ENCODE measurements at regions not wholly inside any gene's neighbourhood (a gene's known extent, or its start where the extent isn't known, plus 50 kb on each side); places are given as distances from the start of the nearest gene placed in this dataset.

DNA sequence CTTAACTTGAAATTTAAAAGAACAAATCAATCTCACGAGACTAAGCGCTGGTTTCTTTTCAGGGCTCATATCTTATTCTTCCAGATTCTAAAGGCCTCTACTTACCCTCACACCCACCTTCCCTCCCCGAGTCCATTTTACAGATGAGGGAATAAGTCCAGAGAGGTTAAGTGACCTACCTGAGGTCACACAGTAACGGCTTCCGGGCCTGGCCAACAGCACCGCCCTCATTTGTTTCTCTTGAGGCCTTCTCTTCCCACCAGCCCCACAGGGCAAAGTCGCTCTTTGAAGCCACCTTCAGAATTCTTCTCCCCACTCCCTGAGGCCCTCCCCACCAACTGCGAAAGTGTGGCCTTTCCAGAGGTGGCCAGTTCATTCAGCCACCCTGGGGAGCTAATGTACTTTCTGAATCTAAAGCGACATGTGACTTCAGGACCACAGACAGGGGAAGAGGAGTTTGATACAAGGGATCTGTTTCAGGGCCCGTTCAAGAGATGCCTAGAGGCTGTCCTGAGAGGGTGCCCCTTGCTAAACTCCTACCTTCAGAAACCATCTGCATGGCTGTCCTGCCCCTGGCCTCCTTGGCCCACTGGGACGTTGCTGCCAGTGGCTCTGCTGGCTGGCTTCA lies 275.3 kb downstream of the HAUS1 start:
- no peak for DNase-seq (ENCODE audit: low read depth)

DNA sequence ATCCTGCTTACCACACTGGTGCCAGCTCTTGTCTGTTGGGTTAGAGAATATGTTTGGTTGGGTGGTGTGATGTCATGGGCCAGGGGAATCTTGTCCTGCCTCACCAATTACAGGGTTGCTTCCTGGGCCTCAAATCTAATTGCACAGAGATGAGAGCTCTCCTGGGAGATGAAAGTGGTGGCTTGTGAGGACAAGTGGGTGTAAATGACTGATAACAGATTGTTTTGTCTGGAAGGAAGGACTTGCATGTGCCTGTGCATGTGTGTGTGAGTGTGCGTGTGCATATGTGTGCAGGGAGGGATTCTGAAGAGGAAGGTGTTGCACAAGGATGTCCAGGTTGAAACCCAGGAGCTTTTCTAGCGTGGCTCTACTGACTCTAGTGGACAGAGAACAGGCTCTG lies 271.9 kb downstream of the LOXHD1 start:
- DNase-seq (ENCODE audit: low read depth) = no peak

DNA sequence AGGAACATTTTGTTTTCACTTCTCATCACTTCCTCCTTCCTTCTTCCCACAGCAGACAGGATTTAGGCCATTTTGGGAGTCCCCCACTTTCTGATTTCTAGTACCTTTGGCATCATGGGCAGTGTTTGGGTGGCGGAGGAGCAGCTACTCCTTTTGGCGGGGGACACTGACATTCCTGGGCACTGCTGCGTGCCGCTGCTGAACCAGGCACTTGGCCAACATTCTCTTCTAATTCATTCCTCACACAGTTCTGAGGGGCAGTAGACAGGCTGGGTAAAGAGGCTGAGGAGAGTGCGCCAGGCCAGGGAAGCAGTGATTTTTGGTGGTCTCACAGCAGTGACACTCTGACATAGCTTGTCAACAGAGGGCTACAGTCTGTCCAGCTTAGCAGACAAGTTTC lies 270.2 kb downstream of the LOXHD1 start:
- DNase-seq (ENCODE audit: low read depth) = no peak

DNA sequence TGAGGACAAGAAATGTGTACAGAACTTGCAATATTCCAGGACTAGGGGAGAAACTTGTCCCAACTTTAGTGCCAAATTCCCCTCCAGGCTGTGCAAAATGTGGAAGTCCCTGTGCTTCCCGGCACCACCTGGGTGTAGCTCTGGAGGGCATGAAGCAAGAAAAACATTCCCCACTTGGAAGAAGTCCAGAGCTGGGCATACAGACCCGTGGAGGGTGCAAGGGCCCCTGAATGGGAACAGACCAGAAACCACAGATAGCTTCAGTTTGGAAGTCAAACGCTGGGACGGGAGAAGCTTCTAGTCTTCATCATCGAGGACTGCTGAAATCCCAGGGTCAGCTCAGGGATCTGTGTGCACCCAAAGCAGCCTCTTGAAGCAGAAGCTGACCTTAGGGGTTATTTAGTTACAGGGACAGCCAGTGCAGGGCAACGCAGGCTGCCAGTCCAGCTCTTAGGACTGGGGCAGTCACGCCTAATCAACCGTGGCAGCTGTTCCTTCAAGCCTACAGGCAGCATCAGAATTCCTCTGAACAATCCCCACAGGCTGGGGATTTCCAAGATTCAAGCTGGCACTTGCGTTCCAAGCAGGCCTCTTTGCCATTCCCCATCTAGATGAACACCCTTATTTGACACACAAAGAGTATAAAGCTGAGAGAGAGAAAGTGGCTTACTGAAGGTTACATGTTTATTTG lies 269.4 kb downstream of the LOXHD1 start:
- no peak for DNase-seq (ENCODE audit: low read depth)

DNA sequence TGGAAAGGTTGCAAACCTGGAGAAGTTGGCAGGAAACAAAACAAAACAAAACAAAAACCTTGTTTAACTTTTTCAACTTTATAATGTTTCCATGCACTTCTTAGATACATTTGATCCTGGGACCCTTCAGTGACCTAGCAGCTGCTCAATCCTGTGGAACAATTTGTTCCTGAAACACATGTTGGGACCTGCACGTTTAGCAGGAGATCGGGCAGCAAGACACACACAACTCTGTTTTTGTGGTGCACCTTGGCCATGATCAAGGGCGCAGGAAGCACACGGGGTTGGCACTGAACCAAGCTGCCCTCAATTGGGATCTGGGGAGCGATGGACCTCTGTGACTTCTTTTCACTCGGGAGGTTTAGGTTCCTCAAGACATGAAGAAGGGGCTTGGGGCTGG lies 268.7 kb downstream of the LOXHD1 start:
- no peak for DNase-seq (ENCODE audit: low read depth)

DNA sequence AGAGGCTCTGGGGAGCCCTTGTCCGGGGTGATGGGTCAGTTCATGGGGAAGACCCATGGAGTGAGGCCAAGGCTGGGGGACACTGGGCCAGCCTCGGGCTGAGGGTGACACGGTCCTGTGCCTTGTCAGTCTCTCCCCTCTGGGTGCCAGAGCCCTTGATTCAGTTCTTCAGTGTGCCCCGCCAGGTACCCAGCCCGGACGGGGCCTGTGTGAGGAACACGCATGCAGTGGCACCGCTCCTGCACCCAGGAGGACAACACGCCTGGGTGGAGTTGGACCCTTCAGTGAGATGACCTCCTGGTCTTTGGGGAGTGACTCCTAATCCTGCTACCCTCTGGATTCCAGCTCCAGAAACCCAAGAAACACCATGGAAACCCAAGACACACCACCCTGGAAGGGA lies 264.4 kb downstream of the LOXHD1 start:
- DNase-seq (ENCODE audit: low read depth) = no peak

DNA sequence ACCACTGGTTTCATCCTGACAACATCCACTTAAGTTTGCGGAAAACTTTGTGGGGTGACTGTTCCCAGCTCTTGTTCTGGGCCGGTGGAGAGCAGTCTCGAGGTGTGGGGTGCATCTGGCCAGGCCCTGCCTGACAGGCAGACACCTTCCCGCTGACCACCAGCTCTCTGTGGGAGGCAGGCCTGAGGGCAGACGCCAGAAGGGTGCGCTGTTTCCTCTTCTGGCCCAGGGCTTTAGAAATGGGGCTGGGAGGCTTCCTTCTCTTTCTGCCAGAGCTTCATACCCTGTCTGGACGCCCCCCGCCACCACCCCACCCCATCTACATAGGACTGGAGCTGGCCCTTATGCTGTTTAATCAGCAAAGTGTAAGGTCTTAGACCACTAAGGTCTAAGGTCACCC lies 263.8 kb downstream of the LOXHD1 start:
- no peak for DNase-seq (ENCODE audit: low read depth)

DNA sequence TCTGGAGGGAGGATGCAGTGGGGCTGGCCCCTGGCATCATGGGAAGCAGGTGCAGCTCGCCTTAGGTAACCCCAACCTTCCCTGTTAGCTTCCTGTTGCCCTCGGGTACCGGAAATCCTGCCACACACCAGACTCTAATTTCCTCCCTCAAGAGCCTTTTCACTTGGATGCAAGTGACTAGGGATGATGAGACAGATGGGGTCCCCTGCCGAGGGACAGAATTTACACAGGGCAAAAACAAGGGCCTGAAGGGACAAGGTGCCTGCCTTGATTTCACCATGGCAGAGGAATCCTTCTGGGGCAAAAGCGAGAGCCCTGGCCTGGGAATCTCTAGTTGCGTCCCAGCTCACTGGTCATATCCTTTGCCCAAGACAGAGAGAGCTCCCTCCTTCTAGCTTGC lies 263.1 kb downstream of the LOXHD1 start:
- no peak for DNase-seq (ENCODE audit: low read depth)

DNA sequence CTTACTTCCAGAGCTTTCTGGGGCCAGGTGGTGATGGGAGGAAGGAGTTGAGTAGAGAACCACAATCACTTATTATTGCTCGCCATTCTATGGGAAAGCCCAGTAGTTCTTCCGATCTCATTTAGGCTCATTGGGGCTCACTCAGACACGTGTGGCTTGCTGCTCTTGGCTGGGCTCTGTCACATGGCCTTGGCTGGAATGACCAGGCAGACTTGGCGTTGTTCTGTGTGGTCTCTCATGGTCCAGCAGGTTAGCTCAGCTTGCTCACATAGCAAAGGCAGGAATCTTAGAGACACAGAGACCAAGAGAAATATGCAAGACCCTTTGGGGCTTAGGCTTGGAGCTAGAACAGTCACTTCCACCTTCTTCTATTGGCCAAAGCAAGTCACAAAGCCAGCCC lies 261.2 kb downstream of the LOXHD1 start:
- no peak for DNase-seq (ENCODE audit: low read depth)

DNA sequence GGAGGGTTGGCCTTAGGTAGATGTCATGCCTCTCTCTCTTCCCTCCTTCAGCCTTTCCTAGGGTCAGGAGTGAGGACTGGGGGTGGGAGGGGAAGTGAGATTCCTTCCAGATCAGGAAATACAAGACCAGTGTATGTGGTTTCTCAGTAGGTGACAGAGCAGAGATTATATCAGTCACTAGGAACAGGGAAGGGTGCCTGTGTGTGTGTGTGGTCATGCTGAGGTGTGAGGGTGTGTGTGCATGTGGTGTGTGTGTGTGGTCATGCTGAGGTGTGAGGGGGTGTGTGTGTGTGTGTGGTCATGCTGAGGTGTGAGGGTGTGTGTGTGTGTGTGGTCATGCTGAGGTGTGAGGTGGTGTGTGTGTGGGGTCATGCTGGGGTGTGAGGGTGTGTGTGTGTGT lies 259.8 kb downstream of the LOXHD1 start:
- no peak for DNase-seq (ENCODE audit: low read depth)

DNA sequence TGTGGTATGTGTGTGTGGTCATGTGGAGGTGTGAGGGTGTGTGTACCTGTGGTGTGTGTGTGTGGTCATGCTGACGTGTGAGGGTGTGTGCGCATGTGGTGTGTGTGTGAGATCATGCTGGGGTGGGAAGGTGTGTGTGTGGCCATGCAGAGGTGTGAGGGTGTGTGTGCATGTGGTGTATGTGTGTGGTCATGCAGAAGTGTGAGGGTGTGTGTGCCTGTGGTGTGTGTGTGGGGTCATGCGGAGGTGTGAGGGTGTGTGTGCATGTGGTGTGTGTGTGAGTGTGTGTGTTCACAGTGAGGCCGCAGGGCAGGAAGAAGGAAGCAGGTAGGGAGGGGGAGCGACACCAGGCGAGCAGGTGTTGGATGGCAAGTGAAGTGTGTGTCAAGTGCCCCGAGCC lies 259.0 kb downstream of the LOXHD1 start:
- no peak for DNase-seq (ENCODE audit: low read depth)

DNA sequence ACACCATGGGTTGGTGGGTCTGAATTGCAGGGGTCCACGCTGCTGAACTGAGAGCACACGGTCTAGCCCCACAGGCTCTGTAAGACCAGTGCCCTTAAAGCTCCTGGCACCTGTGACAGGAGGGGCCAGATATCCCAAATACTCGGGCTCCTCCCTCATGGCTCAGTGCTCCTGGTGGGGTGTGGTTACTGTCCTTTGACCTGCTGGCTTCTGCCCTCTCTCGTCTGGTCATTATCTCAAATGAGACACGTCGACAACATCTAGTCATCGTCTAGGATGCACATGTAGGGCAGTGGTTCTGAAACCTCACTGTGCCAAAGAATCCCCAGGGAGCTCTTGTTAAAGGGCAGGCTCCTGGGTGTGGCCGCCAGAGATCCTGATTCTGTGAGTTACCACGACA lies 258.4 kb downstream of the LOXHD1 start:
- DNase-seq (ENCODE audit: low read depth) = no peak

DNA sequence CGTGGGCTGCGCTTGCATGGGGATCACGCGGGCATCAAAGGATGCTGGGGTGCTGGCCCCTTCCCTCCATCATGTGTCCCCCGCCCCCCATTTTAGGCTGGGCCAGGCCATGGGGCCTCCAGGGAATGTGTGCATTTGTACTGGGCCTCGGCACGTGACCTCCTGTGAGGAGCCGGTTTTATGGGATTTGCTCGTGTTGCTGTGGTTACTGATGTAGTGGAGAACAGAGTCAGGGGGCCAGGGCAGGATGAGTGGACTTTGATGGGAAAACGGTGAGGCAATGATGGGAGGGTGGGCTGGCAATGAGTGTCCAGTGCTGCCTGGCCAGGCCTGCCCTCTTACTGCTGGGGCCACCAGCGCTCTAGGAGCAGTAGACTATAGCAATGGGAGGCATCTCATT lies 257.7 kb downstream of the LOXHD1 start:
- no peak for DNase-seq (ENCODE audit: low read depth)

DNA sequence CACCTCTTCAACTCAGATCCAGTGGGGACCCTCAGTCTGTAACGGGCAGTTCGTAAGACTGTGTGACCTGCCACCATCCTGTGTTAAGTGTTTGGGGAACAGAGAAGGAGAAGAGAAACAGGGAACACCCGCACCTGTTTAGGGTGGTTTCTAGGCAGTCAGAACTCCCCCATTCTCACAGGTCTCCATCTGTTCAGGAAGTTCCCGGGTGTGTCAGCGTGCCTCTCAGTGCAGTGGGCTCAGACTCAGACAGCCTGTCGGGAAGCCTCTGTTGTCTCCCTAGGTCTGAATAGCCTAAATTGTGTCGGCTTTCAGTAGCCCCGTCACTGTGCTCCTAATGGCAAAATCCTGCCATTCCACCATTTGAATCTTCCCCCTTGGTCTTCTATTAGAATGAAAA lies 256.6 kb downstream of the LOXHD1 start:
- DNase-seq (ENCODE audit: low read depth) = no peak

DNA sequence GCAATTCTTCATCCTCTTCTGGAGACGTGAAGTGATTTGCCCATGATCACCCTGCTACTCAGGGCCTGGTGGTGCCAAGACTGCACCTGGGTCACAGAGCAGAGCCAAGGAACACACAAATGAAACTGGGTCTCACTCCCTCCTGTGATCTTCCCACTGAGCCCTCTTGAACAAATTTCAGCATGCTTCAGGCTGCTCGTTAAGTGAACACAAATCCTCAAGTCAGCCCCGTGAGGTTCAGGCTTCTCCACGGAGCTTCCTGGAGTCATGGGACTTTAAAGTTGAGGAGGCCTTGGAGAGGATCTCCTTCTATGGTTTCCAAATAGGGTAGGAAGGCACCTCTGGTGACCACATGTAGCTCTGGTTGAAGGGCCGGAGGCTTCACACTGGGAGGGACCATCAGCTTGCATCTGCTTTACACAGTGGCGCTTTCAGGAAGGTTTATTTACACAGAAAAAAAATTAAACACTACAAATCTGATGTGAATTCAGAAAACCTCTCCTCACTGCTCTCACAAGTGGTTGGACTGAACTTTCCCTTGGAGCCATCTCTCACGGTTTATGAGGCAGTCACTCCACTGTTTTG lies 255.4 kb downstream of the LOXHD1 start:
- no peak for DNase-seq (ENCODE audit: low read depth)

DNA sequence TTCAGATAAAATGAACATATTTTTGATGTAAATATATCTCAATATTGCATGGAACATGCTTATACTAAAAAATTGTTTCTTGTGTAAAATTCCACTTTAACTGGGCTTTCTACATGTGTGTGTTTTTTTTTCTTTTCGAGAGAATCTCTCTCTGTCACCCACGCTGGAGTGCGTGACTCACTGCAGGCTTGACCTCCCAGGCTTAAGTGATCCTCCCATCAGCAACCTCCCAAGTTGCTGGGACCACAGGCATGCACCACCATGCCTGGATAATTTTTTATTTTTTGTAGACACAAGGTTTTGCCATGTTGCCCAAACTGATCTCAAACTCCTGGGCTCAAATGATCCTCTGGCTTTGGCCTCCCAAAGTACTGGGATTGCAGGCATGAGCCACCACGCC lies 254.6 kb downstream of the LOXHD1 start:
- peak; percentile 2 for DNase-seq (ENCODE audit: low read depth)

DNA sequence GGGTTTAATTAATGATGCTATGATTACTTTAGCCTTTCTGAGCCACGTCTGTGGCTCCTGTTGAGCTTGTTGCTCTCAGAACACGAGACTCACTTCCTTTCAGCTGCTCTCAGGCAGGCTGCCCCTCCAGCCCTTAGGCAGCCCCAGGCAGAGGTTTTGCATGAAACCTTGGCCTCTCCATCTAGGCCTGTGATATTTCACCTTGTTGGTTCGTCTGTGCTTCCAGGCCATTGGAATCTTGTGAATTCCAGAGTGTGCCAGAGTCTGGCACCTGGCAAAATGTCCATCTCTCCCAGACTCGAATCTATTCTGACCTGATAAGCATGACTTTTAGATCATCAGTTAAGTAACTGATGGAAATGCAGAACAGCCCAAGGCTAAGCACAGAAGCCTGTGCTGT lies 254.1 kb downstream of the LOXHD1 start:
- DNase-seq (ENCODE audit: low read depth) = no peak

DNA sequence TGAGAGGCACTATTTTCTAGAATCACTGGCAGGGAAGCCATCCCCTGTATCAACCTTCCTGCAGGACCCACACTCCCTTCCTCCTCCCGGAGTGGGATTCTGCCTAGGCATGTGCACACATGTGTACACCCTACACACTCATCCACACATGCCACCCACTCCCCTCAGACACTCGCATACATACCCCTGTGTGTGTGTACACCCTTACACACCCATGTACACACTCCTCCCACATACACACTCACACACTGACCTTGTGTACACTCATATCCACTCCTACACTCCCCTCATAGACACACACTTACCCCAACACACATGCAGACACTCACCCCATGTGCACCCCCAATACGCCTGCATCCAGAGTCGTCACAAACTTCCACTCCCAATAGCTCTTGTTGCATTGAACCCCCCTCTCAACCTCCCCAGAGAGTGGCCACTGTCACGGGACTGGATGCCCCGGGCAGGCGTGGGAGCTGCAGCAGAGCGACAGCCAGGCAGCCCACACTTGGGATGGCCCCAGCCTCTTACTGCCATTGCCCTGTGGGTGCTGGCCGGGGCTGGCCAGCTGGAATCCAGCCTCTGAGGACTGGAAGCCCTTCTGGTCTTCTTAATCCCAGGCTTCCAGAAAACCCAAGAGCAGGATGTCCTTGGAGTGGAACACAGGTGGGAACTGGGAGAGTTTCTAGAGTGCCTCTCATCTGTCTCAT lies 251.0 kb downstream of the LOXHD1 start:
- DNase-seq (ENCODE audit: low read depth) = no peak

DNA sequence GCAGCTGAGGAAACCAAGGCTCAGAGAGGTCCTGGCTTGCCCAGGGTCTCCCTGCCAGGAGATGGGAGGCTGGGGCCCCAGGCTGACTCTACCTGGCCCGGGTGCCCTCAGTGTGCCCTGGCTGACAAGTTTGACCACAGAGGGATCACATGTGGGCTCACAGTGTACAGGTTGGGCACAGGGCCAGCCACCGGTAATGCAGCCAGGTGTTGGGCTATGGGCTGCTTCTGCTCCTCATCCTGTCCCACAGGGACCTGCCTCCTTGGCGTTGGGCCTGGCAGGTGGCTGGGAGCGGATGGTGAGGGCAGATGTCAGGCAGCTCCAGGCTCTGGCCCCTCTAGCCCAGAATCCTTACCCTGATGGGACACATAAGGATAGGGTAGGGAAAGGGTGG lies 250.5 kb downstream of the LOXHD1 start:
- DNase-seq (ENCODE audit: low read depth) = no peak

DNA sequence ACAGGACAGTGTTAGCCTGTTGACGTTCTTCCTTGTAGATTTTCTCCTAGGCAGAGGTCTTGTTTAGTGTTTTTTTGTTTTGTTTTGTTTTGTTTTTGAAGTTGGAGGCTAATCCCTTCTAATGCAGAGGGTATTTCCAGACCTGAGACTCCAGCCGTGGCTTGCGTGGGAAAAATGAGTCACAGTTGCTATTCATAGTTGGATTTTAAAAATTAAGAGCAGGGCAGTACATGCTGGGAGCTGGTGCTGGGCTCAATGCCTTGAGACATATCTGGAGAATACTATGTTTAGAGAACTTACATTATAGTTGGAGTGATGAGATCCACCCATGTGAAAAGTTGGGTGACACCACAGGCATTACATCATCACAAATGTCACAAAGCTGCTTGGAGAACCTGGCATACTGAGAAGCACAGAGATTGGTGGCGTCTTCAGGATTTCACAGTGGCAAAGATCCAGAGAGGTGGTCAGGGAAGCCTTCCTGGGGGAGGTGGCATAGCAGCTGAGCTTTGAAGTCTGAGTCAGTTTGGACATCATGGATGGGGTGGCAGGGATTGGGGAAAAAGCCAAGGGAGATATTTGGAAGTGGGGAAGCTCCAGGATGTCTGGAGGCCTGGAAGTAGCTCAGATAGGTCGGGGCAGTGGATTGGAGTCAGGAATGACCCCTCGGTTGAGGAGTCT lies 249.4 kb downstream of the LOXHD1 start:
- no peak for DNase-seq (ENCODE audit: low read depth)

DNA sequence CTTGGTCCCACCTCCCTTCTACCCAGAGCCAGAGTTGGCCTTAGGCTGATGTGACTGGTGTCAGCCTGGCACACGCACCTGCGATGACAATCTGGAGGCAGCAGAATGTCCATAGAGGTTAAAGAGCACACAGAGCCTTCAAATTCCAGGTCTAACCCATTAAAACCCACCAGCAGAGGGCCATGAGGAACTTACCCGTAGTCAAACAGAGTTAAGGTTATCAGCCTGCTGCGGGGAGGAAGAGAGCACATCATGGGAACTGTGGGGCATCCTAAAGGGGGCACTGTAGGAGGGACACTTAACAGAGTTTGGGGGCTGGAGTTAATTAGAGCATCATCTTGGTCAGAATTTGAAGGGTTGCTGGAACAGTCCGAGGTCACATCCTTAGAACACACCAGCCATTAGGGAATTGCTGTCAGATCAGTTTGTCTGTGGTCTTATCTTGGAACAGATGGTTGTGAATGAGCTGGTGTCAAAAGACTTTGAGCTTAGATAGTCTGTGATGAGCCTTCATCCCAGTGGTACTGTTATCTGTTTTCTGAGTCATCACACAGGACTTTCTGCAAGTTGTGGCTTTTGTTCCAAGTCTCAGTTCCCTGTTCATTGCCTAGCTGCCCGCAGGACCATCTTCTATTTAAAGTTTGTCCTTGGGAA lies 248.6 kb downstream of the LOXHD1 start:
- DNase-seq (ENCODE audit: low read depth) = no peak

DNA sequence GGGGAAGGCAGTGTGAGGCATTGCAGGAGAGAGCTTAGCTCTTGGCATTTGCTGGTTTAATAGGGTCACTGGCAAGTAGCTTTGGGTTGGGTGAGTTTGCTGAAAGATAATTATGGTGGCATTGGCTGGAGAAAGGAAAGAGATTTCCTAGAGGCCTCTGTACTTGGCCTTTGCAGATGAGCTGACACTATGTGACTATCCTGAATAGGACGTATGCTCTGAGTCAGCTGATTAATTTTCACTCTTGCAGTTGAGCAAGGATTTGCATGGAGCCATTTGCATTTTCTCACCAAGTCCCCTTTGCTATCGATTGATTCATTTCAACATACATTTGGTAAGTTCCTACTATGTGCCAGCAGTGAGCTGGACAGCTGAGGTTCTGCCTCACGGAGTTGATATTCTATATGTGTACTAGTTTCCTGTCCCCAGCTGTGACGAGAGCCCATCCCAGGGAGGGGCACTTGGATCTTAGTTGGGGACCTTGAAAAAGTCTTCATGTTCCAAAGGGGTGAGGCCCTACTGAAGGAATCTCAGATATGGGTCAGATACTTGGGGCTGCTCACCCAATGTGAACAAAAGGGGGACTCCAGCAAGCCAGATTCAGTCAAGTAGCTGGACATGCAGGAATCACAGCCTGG lies 245.7 kb downstream of the LOXHD1 start:
- DNase-seq (ENCODE audit: low read depth) = no peak
